NCI-H748 (cell line): ENCODE measurements at regions not wholly inside any gene's neighbourhood (a gene's known extent, or its start where the extent isn't known, plus 50 kb on each side); places are given as distances from the start of the nearest gene placed in this dataset.
"Not testable (repeated sequence)": the region's sequence is repeated elsewhere in the genome, so short reads cannot be mapped to it uniquely, and the experiment has no call there.

Experiments
- DNase-seq: peaks from one replicate; lab custom pipeline; 2025; ENCODE audit not compliant: unreplicated experiment; lab: John Stamatoyannopoulos, UW

GRCh38 chr1:214095896-214096295 lies 108.1 kb downstream of the PROX1 start:
- not testable (repeated sequence) for DNase-seq

- DNase-seq, result no peak
These were observed 113.5 kb downstream of the PROX1 start for GRCh38 chr1:214101246-214101645.

- DNase-seq, result no peak
These were observed 114.1 kb downstream of the PROX1 start for GRCh38 chr1:214101828-214102227.

GRCh38 chr1:214102907-214103306 lies 115.1 kb downstream of the PROX1 start:
- no peak for DNase-seq

GRCh38 chr1:214103778-214104177 lies 116.0 kb downstream of the PROX1 start:
- no peak for DNase-seq

GRCh38 chr1:214106375-214106774 lies 118.6 kb downstream of the PROX1 start:
- no peak for DNase-seq

- no peak for DNase-seq
These were observed 119.7 kb downstream of the PROX1 start for GRCh38 chr1:214107322-214108096.

- DNase-seq, result no peak
These were observed 120.3 kb downstream of the PROX1 start for GRCh38 chr1:214108097-214108446.

- DNase-seq, result no peak
These were observed 124.0 kb downstream of the PROX1 start for GRCh38 chr1:214111796-214112195.

- DNase-seq, result no peak
These were observed 128.5 kb downstream of the PROX1 start for GRCh38 chr1:214116258-214116657.

- no peak for DNase-seq
These were observed 130.0 kb downstream of the PROX1 start for GRCh38 chr1:214117780-214118179.

- no peak for DNase-seq
These were observed 132.4 kb downstream of the PROX1 start for GRCh38 chr1:214120191-214120590.

- DNase-seq, result peak; percentile 70
These were observed 133.2 kb downstream of the PROX1 start for GRCh38 chr1:214120951-214121350.

- DNase-seq, result no peak
These were observed 134.3 kb downstream of the PROX1 start for GRCh38 chr1:214122110-214122509.

GRCh38 chr1:214123061-214123784 lies 135.4 kb downstream of the PROX1 start:
- DNase-seq, result peak; percentile 85

- DNase-seq, result no peak
These were observed 136.6 kb downstream of the PROX1 start for GRCh38 chr1:214124281-214124805.

- peak; percentile 62 for DNase-seq
These were observed 137.1 kb downstream of the PROX1 start for GRCh38 chr1:214124915-214125314.

GRCh38 chr1:214125819-214126218 lies 138.0 kb downstream of the PROX1 start:
- no peak for DNase-seq

GRCh38 chr1:214126697-214127146 lies 138.9 kb downstream of the PROX1 start:
- no peak for DNase-seq

- no peak for DNase-seq
These were observed 139.9 kb downstream of the PROX1 start for GRCh38 chr1:214127705-214128104.

- no peak for DNase-seq
These were observed 145.1 kb upstream of the SMYD2 start for GRCh38 chr1:214135886-214136285.

- DNase-seq, result no peak
These were observed 144.5 kb upstream of the SMYD2 start for GRCh38 chr1:214136324-214136919.
